ENCODE measurements at regions not wholly inside any gene's neighbourhood (a gene's known extent, or its start where the extent isn't known, plus 50 kb on each side); places are given as distances from the start of the nearest gene placed in this dataset.
A peak's percentile ranks its signal among the peaks of the same experiment; 100 is the strongest.

- no peaks in the 10 kb centered on the region for H3K36me3 ChIP-seq (replicated peaks; ENCODE audit: control insufficient read depth, insufficient read depth, low read length)
Observed at GRCh38 chr20:23187751-23188150, 101.6 kb upstream of the CD93 start.

DNA sequence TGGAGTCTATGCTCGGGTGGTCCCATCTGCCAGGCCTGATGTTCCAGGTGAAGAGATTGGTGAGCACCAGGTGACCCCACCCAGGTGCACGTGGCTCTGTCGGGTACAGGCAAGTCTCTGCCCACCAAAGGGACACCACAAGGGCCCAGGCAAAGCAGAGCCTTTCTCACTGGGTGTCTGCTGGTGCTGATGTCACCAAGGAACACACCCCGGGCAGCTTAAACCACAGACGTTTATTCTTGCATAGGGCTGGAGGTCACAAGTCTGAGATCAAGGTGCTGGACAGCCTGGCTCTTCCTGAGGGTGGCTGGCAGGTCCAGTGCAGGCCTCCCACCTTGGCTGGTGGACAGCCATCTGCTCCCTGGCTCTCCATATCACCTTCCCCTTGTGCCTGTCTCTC, 100.7 kb upstream of the CD93 start:
- Histone ChIP-seq H3K4me3 (ENCODE audit: insufficient read depth, low read depth, low read length) (no peak overlapping the region), H3K36me3 (replicated peaks; ENCODE audit: control insufficient read depth, insufficient read depth, low read length) (no peaks in the 10 kb centered on the region), H3K27me3 (ENCODE audit: control insufficient read depth, insufficient read depth, low read length) (no peaks in the 10 kb centered on the region)
- DNase-seq, result no peak

More at GRCh38 chr20:23187751-23188150, 101.6 kb upstream of the CD93 start:
- H3K4me3 ChIP-seq (ENCODE audit: insufficient read depth, low read depth, low read length), result no peak overlapping the region
- no peak for DNase-seq
- no peaks in the 10 kb centered on the region for H3K27me3 ChIP-seq (ENCODE audit: control insufficient read depth, insufficient read depth, low read length)

DNA sequence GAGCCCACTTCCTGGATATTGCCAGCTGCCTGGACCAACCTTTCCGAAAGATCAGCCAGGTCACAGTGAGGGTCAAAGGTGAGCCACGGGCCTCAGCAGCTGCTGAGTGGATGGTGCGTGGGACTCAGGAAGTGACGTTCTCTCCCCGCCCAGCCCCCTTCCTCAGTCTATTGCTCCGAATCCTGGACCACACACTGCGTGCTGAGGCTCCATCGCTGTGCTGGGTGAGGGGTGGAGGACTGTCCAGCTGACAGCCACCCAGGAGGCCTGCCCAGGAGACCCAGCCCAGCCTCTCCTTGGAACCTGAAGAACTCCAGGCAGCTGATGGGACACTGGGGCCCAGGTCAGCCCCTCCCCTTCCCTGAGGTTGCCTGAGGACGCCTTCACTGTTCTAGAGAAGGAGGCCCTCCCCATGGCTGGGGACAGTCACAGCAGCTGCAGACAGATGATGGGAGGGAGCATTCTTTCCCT, 94.4 kb upstream of the CD93 start:
- no peaks in the 10 kb centered on the region for H3K36me3 ChIP-seq (replicated peaks; ENCODE audit: control insufficient read depth, insufficient read depth, low read length)
- H3K4me3 ChIP-seq (ENCODE audit: insufficient read depth, low read depth, low read length), result no peak overlapping the region
- no peak for DNase-seq
- no peaks in the 10 kb centered on the region for H3K27me3 ChIP-seq (ENCODE audit: control insufficient read depth, insufficient read depth, low read length)

DNA sequence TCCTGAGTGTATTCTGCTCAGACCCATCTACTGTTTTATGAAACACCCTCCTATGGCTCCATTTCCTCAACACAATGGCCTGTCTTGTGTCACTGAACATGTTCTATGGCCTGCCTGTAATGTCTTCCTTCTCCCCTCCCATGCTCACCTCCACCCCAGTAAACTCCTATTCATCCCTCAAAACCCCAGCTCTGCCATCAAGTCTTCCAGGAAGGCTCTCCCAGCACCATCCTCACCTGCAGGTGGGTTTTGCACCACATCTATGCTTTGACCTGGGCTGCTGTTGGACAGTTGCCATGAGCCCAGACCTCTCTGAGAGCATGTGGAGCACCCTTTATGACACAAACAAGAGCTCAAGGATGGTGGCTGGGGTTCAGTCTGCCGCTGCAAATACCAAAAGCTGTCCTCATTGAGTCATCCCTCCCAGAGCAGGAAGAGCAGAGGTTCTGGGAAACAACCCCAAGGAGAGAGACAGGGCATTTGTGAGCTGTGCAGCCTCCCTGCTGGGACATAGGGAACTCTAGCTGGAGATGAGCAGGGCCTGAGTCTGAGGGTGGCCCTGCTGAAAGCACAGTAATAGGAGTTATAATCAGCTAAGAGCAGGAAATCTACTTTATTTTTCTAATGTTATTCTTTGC, 93.8 kb upstream of the CD93 start:
- Histone ChIP-seq H3K36me3 (replicated peaks; ENCODE audit: control insufficient read depth, insufficient read depth, low read length) (no peaks in the 10 kb centered on the region), H3K27me3 (ENCODE audit: control insufficient read depth, insufficient read depth, low read length) (no peaks in the 10 kb centered on the region), H3K4me3 (ENCODE audit: insufficient read depth, low read depth, low read length) (no peak overlapping the region)
- no peak for DNase-seq

DNA sequence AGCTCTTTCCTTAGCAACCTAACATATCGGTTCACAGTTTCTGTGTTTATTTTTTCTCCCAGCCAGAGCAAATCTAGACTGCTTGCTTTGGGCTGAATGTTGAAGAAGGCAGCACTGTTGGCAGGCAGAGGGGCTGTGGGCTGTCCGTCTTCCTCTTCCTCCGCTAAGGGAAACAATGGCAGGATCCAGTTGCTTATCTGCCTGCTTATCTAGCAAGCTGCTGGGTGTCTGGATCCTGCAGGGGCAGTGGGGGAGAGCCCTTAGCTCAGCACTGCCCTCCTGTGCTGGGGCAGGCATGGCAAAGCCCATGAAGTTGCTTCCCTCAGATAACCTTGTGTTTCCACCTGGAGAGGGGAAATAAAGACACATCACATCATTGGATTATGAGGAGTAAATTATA, 92.7 kb upstream of the CD93 start:
- DNase-seq, result no peak
- H3K36me3 ChIP-seq (replicated peaks; ENCODE audit: control insufficient read depth, insufficient read depth, low read length), result no peaks in the 10 kb centered on the region
- H3K4me3 ChIP-seq (ENCODE audit: insufficient read depth, low read depth, low read length), result no peak overlapping the region
- H3K27me3 ChIP-seq (ENCODE audit: control insufficient read depth, insufficient read depth, low read length), result no peaks in the 10 kb centered on the region

DNA sequence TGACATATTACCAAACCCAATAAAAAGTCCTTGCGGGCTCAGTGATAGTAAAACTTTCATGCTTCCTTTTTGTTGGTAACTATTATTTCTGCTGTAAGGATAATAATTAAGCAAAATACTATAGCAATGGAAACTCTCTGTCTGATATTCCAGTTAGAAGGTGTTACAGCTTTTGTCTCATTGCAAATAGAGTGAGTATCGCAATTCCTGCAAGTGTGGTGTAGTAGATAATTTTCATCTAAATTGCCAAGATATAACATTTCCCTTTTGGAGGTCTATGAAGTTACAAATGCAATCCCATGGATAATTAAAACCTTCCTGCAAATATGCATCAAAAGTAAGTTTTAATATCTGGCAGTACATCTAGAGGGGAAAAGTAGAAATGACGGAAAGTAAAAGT, 88.7 kb upstream of the CD93 start:
- no peaks in the 10 kb centered on the region for H3K27me3 ChIP-seq (ENCODE audit: control insufficient read depth, insufficient read depth, low read length)
- H3K36me3 ChIP-seq (replicated peaks; ENCODE audit: control insufficient read depth, insufficient read depth, low read length), result no peaks in the 10 kb centered on the region
- H3K4me3 ChIP-seq (ENCODE audit: insufficient read depth, low read depth, low read length), result no peak overlapping the region
- no peak for DNase-seq

DNA sequence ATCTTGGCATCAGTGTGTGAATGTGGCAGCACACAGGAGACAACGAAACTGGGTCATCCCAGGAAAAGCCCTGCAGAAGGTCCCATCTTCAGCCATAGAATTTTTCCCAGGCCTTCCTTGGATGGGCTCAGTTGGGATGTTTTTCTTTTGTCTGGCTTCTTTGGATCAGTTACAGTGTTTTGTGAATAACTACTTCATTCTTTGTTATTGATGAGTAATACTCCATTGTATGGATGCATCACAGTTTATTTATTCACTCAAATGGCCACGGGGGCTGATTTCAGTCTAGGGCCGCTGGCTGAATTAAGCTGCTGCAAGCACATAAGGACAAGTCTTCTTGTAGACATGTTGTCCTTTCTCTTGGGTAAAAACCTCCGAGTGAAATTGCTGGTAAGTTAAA, 81.3 kb upstream of the CD93 start:
- Histone ChIP-seq H3K27me3 (ENCODE audit: control insufficient read depth, insufficient read depth, low read length) (no peaks in the 10 kb centered on the region), H3K36me3 (replicated peaks; ENCODE audit: control insufficient read depth, insufficient read depth, low read length) (no peaks in the 10 kb centered on the region), H3K4me3 (ENCODE audit: insufficient read depth, low read depth, low read length) (no peak overlapping the region)
- no peak for DNase-seq

DNA sequence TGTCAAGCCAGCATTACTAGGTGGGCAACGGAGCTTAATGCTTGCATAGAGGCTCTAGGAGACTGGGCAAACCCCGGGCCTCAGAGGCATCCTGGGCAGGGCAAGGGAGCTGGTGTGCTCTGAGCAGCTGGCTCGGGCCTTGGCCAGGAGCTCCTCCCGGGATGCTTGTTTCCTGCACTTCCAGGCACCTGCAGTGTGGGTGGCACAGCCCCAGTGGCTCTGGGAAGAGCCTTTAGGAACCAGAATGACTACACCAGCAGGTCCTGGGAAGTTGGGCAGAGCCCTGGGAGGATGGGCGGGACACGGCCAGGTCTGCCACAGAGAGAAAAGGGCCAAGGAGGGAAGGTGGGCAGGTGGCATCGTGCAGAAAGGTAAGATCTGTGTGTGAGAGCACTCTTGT, 80.4 kb upstream of the CD93 start:
- H3K4me3 ChIP-seq (ENCODE audit: insufficient read depth, low read depth, low read length), result no peak overlapping the region
- no peaks in the 10 kb centered on the region for H3K27me3 ChIP-seq (ENCODE audit: control insufficient read depth, insufficient read depth, low read length)
- no peaks in the 10 kb centered on the region for H3K36me3 ChIP-seq (replicated peaks; ENCODE audit: control insufficient read depth, insufficient read depth, low read length)
- DNase-seq, result no peak

DNA sequence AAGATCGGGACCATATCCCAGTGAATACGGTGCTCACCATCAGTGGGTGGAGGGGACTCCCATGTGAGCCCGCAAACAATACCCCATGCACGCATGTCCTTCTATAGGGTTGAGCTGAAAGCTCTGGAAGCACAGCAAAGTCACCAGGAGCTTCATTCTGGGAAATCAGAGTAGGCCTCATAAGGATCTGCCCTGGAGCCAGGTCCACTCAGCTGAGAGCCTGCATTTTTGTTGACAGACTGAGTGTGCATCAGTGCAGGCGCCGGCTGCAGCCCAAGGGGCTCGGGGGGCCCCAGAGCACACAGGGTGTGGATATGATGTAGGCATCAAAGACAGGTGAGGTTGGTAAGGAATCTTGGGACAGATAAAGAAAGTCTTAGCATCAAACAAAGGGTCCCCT, 79.8 kb upstream of the CD93 start:
- H3K27me3 ChIP-seq (ENCODE audit: control insufficient read depth, insufficient read depth, low read length), result no peaks in the 10 kb centered on the region

GRCh38 chr20:23165307-23165750, 79.2 kb upstream of the CD93 start:
- Histone ChIP-seq H3K27me3 (ENCODE audit: control insufficient read depth, insufficient read depth, low read length) (no peaks in the 10 kb centered on the region), H3K36me3 (replicated peaks; ENCODE audit: control insufficient read depth, insufficient read depth, low read length) (no peaks in the 10 kb centered on the region), H3K4me3 (ENCODE audit: insufficient read depth, low read depth, low read length) (no peak overlapping the region)
- peak; percentile 82 for DNase-seq

More for the DNA sequence above, 79.8 kb upstream of the CD93 start:
- no peak for DNase-seq
- Histone ChIP-seq H3K36me3 (replicated peaks; ENCODE audit: control insufficient read depth, insufficient read depth, low read length) (no peaks in the 10 kb centered on the region), H3K4me3 (ENCODE audit: insufficient read depth, low read depth, low read length) (no peak overlapping the region)

DNA sequence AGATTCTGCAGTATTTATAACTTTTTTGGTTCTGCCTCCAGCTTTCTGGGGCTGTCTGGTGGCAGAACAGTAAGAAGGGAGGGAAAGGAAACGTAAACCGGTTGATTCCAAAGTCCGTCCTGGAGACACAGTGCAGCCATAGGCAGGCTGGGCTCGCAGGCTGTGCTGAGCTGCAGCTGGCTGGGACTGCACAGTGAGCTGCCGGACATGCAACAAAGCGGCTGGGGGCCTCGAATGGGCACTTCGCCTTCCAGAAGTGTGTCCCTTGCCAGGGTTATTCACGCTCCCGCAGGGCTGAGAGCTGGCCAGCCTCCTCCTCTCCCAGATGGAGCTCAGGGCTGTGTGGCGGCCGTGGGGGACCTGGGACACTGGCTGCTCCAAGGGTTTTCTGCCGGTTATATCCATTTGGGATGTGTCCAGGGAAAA, 78.1 kb upstream of the CD93 start:
- Histone ChIP-seq H3K4me3 (ENCODE audit: insufficient read depth, low read depth, low read length) (no peak overlapping the region), H3K36me3 (replicated peaks; ENCODE audit: control insufficient read depth, insufficient read depth, low read length) (no peaks in the 10 kb centered on the region), H3K27me3 (ENCODE audit: control insufficient read depth, insufficient read depth, low read length) (no peaks in the 10 kb centered on the region)
- no peak for DNase-seq

- Histone ChIP-seq H3K4me3 (ENCODE audit: insufficient read depth, low read depth, low read length) (no peak overlapping the region), H3K27me3 (ENCODE audit: control insufficient read depth, insufficient read depth, low read length) (no peaks in the 10 kb centered on the region), H3K36me3 (replicated peaks; ENCODE audit: control insufficient read depth, insufficient read depth, low read length) (no peaks in the 10 kb centered on the region)
- DNase-seq, result no peak
Observed at GRCh38 chr20:23163562-23163961, 77.4 kb upstream of the CD93 start.

- Histone ChIP-seq H3K4me3 (ENCODE audit: insufficient read depth, low read depth, low read length) (no peak overlapping the region), H3K36me3 (replicated peaks; ENCODE audit: control insufficient read depth, insufficient read depth, low read length) (no peaks in the 10 kb centered on the region), H3K27me3 (ENCODE audit: control insufficient read depth, insufficient read depth, low read length) (no peaks in the 10 kb centered on the region)
- no peak for DNase-seq
Observed at GRCh38 chr20:23162887-23163286, 76.8 kb upstream of the CD93 start.

DNA sequence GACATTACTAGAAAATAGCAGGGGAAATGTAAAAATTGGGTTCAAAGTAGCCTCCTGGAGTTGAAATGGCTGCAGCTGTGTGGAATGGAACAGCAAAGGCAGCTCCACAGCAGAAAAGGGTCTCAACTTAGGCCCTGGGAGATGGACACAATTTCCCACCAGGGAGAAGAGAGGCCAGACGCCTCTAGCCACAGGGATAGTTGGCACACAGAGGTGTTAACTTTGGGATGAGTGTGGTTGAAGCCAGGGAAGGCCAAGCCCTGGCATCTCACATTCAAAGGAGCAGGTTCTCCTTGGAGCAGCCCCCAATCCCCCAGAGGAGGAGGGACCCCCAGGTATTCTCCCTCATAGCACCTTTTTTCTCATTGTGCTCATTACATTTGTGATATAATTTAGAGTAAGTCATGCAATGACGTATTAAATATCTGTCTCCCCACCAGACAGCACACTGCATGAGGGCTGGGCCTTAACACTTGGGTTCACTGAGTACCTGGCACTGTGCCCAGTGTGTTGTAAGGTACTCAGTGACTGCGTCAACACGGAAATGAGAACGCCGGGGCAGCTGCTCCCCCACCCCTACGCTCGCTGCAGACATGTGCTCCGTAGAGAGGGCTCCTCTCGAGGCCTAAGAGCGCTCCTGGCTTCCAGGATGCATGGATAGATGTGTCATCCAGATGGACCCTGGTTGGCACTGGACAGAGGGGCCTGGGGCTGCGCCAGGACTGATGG, 76.0 kb upstream of the CD93 start:
- no peak for DNase-seq
- no peaks in the 10 kb centered on the region for H3K36me3 ChIP-seq (replicated peaks; ENCODE audit: control insufficient read depth, insufficient read depth, low read length)

GRCh38 chr20:23161244-23161891, 75.2 kb upstream of the CD93 start:
- no peak for DNase-seq
- no peaks in the 10 kb centered on the region for H3K36me3 ChIP-seq (replicated peaks; ENCODE audit: control insufficient read depth, insufficient read depth, low read length)
- no peak overlapping the region for H3K4me3 ChIP-seq (ENCODE audit: insufficient read depth, low read depth, low read length)
- H3K27me3 ChIP-seq (ENCODE audit: control insufficient read depth, insufficient read depth, low read length), result no peaks in the 10 kb centered on the region

More for the DNA sequence above, 76.0 kb upstream of the CD93 start:
- Histone ChIP-seq H3K27me3 (ENCODE audit: control insufficient read depth, insufficient read depth, low read length) (no peaks in the 10 kb centered on the region), H3K4me3 (ENCODE audit: insufficient read depth, low read depth, low read length) (no peak overlapping the region)
